Right lobe of liver (tissue), 4 donors: ENCODE measurements at regions not wholly inside any gene's neighbourhood (a gene's known extent, or its start where the extent isn't known, plus 50 kb on each side); places are given as distances from the start of the nearest gene placed in this dataset.
"Not testable (repeated sequence)": the region's sequence is repeated elsewhere in the genome, so short reads cannot be mapped to it uniquely, and the experiment has no call there.

ENCODE experiments used
- CTCF ChIP-seq, 4 donors: fragments of 200-600 bp in 3 of 4; fragments of 450-650 bp in 1 of 4; IDR thresholded peaks; one replicate each; pipeline versions ENCODE4 v1.5.1 to v1.8.0; 2016 to 2022; ENCODE audit warnings: antibody characterized with exemption in 4 of 4, mild to moderate bottlenecking in 2 of 4
- POLR2A ChIP-seq: fragments of 450-650 bp; IDR thresholded peaks from one replicate; pipeline ENCODE4 v1.6.1; 2017; ENCODE audit warnings: antibody characterized with exemption, mild to moderate bottlenecking
- donor health status: DM: no; HTN: no; CAD: no.
- donor health status: DM: no; HTN: no; CAD: no.
- donor health status: DM: no; HTN: yes; CAD: no.

GRCh38 chr7:57776136-57776856 is 326.3 kb downstream of the ZNF716 start:
- not testable (repeated sequence) for TF ChIP-seq CTCF (IDR thresholded peaks at IDR 0.05); POLR2A
